PC-9 (cell line): ENCODE measurements at regions not wholly inside any gene's neighbourhood (a gene's known extent, or its start where the extent isn't known, plus 50 kb on each side); places are given as distances from the start of the nearest gene placed in this dataset.

Experiments used
- EZH2 ChIP-seq: fragments of 200-600 bp; sonication (generic); IDR thresholded peaks from 2 replicates; pipeline ENCODE4 v1.8.0; 2017; ENCODE audit warnings: antibody characterized with exemption, low read depth
- TF ChIP-seq, protein P1 (sequence below): fragments of 200-600 bp; sonication (generic); conservative IDR thresholded peaks from 2 replicates; pipeline ENCODE4 v1.6.1; 2017; ENCODE audit warnings: mixed run types, antibody characterized with exemption, mild to moderate bottlenecking, moderate library complexity

- TF ChIP-seq, protein P1, sequence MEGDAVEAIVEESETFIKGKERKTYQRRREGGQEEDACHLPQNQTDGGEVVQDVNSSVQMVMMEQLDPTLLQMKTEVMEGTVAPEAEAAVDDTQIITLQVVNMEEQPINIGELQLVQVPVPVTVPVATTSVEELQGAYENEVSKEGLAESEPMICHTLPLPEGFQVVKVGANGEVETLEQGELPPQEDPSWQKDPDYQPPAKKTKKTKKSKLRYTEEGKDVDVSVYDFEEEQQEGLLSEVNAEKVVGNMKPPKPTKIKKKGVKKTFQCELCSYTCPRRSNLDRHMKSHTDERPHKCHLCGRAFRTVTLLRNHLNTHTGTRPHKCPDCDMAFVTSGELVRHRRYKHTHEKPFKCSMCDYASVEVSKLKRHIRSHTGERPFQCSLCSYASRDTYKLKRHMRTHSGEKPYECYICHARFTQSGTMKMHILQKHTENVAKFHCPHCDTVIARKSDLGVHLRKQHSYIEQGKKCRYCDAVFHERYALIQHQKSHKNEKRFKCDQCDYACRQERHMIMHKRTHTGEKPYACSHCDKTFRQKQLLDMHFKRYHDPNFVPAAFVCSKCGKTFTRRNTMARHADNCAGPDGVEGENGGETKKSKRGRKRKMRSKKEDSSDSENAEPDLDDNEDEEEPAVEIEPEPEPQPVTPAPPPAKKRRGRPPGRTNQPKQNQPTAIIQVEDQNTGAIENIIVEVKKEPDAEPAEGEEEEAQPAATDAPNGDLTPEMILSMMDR, result no peak
- no peak for TF ChIP-seq EZH2
Measured at GRCh38 chr2:175684466-175684865, 317.6 kb downstream of the LNPK start.
